GM23338 (cell line): ENCODE measurements at regions not wholly inside any gene's neighbourhood (a gene's known extent, or its start where the extent isn't known, plus 50 kb on each side); places are given as distances from the start of the nearest gene placed in this dataset.

ENCODE experiments used
- CREB1 ChIP-seq: fragments of 250-450 bp; sonication (Bioruptor Pico); IDR thresholded peaks from 2 replicates; pipeline ENCODE4 v1.5.0; 2020; ENCODE audit warnings: low read depth, mild to moderate bottlenecking, moderate library complexity
- CTCF ChIP-seq, 2 experiments: fragments of 200-600 bp in 1 of 2; sonication (generic) in 1 of 2; conservative IDR thresholded peaks; 2 replicates each; pipeline versions ENCODE4 v1.5.1 to v1.6.1; 2016 to 2017; ENCODE audit warnings: antibody characterized with exemption in 2 of 2, low read depth in 2 of 2, mild to moderate bottlenecking in 2 of 2, moderate library complexity in 1 of 2
- ETS1 ChIP-seq: IDR thresholded peaks from 2 replicates; pipeline ENCODE4 v1.6.1; 2016; ENCODE audit warnings: antibody characterized with exemption
- EZH2 ChIP-seq: fragments of 200-600 bp; sonication (generic); IDR thresholded peaks from one replicate; pipeline ENCODE4 v1.8.0; 2017; ENCODE audit warnings: antibody characterized with exemption, mild to moderate bottlenecking, low read depth; ENCODE audit not compliant: unreplicated experiment
- EZH2phosphoT487 ChIP-seq: fragments of 200-600 bp; sonication (generic); IDR thresholded peaks from one replicate; pipeline ENCODE4 v1.8.1; 2018; ENCODE audit warnings: antibody characterized with exemption; ENCODE audit not compliant: unreplicated experiment
- JUNB ChIP-seq: IDR thresholded peaks from one replicate; pipeline ENCODE4 v1.6.1; 2016; ENCODE audit warnings: antibody characterized with exemption; ENCODE audit not compliant: unreplicated experiment
- NANOG ChIP-seq: IDR thresholded peaks from 2 replicates; pipeline ENCODE4 v1.6.1; 2016; ENCODE audit warnings: antibody characterized with exemption, borderline replicate concordance
- POLR2AphosphoS5 ChIP-seq: IDR thresholded peaks from 2 replicates; pipeline ENCODE4 v1.6.1; 2016; ENCODE audit warnings: antibody characterized with exemption, low read depth
- REST ChIP-seq: IDR thresholded peaks from one replicate; pipeline ENCODE4 v1.6.1; 2018; ENCODE audit warnings: antibody characterized with exemption; ENCODE audit not compliant: unreplicated experiment
- STAT1 ChIP-seq: IDR thresholded peaks from one replicate; pipeline ENCODE4 v1.6.1; 2016; ENCODE audit warnings: antibody characterized with exemption; ENCODE audit not compliant: unreplicated experiment
- ZNF114 ChIP-seq: fragments of 250-450 bp; sonication (Bioruptor Pico); IDR thresholded peaks from 2 replicates; pipeline ENCODE4 v1.5.0; 2020; ENCODE audit warnings: mild to moderate bottlenecking, moderate library complexity
- ZNF331 ChIP-seq: fragments of 250-450 bp; sonication (Bioruptor Pico); IDR thresholded peaks from 2 replicates; pipeline ENCODE4 v1.5.0; 2020; ENCODE audit warnings: low read depth, mild to moderate bottlenecking, moderate library complexity
- ZNF462 ChIP-seq: fragments of 250-450 bp; sonication (Bioruptor Pico); IDR thresholded peaks from 2 replicates; pipeline ENCODE4 v1.5.0; 2020; ENCODE audit warnings: mild to moderate bottlenecking, moderate library complexity

- TF ChIP-seq REST: no peak
- no peak for TF ChIP-seq CTCF (conservative IDR thresholded peaks at IDR 0.05; ENCODE audit: low read depth in 2 of 2)
- TF ChIP-seq POLR2AphosphoS5: no peak
- no peak for TF ChIP-seq EZH2phosphoT487
- no peak for TF ChIP-seq STAT1
- TF ChIP-seq CREB1: no peak
- no peak for TF ChIP-seq ZNF462 (CRISPR knock-in tag)
- no peak for TF ChIP-seq EZH2
- no peak for TF ChIP-seq ZNF114
- TF ChIP-seq NANOG: no peak
- no peak for TF ChIP-seq ZNF331 (CRISPR knock-in tag)
- no peak for TF ChIP-seq JUNB
- no peak for TF ChIP-seq ETS1
Observed at GRCh38 chr7:42739638-42740037, 172.2 kb downstream of the C7orf25 start.
